MM.1S (cell line): ENCODE measurements at regions not wholly inside any gene's neighbourhood (a gene's known extent, or its start where the extent isn't known, plus 50 kb on each side); places are given as distances from the start of the nearest gene placed in this dataset.
A peak's percentile ranks its signal among the peaks of the same experiment; 100 is the strongest.

Experiments
- DNase-seq: peaks from one replicate; pipeline ENCODE4 v3.0.0-alpha.2; 2015
- H2AFZ ChIP-seq: fragments of 300-600 bp; sonication (generic); 2 replicates; pipeline ENCODE4 v1.6.0; 2016; ENCODE audit warnings: antibody characterized with exemption, low read length
- H3F3A ChIP-seq: fragments of 300-600 bp; sonication (generic); 2 replicates; pipeline ENCODE4 v1.6.1; 2016; ENCODE audit warnings: mild to moderate bottlenecking, antibody characterized with exemption, low read length, moderate library complexity, mixed read lengths; ENCODE audit not compliant: insufficient read depth
- H3K27ac ChIP-seq: fragments of 300-600 bp; sonication (generic); 2 replicates; pipeline ENCODE4 v1.5.1; 2016; ENCODE audit warnings: mild to moderate bottlenecking, low read length
- H3K27me3 ChIP-seq: fragments of 300-600 bp; sonication (generic); replicated peaks from 2 replicates; pipeline ENCODE4 v1.6.0; 2016; ENCODE audit warnings: low read length; ENCODE audit not compliant: insufficient read depth
- H3K36me3 ChIP-seq: fragments of 300-600 bp; sonication (generic); replicated peaks from 2 replicates; pipeline ENCODE4 v1.6.1; 2016; ENCODE audit warnings: mild to moderate bottlenecking, low read length, mixed read lengths; ENCODE audit not compliant: insufficient read depth
- H3K4me1 ChIP-seq: fragments of 300-600 bp; sonication (generic); 2 replicates; pipeline ENCODE4 v1.6.1; 2016; ENCODE audit warnings: low read length, mixed read lengths
- H3K4me2 ChIP-seq: fragments of 300-600 bp; sonication (generic); 2 replicates; pipeline ENCODE4 v1.6.0; 2016; ENCODE audit warnings: low read depth, low read length
- H3K4me3 ChIP-seq: fragments of 300-600 bp; sonication (generic); 2 replicates; pipeline ENCODE4 v1.5.1; 2016; ENCODE audit warnings: low read length, mixed read lengths
- H3K79me2 ChIP-seq: fragments of 300-600 bp; sonication (generic); 2 replicates; pipeline ENCODE4 v1.6.1; 2016; ENCODE audit warnings: mixed run types, low read length, mixed read lengths
- H3K9ac ChIP-seq: fragments of 300-600 bp; sonication (generic); 2 replicates; pipeline ENCODE4 v1.6.1; 2016; ENCODE audit warnings: low read length, mixed read lengths
- H3K9me2 ChIP-seq: fragments of 300-600 bp; sonication (generic); replicated peaks from 2 replicates; pipeline ENCODE4 v1.6.1; 2016; ENCODE audit warnings: mild to moderate bottlenecking, low read length, mixed read lengths; ENCODE audit not compliant: insufficient read depth
- H3K9me3 ChIP-seq: fragments of 300-600 bp; sonication (generic); replicated peaks from 2 replicates; pipeline ENCODE4 v1.6.1; 2016; ENCODE audit warnings: mild to moderate bottlenecking, low read length, mixed read lengths; ENCODE audit not compliant: insufficient read depth
- H4K20me1 ChIP-seq: fragments of 300-600 bp; sonication (generic); 2 replicates; pipeline ENCODE4 v1.6.1; 2016; ENCODE audit warnings: mild to moderate bottlenecking, low read length, moderate library complexity, mixed read lengths; ENCODE audit not compliant: insufficient read depth
- EZH2 ChIP-seq: fragments of 300-600 bp; sonication (generic); optimal IDR thresholded peaks from 2 replicates; pipeline ENCODE3; 2017; ENCODE audit warnings: low read depth, mild to moderate bottlenecking, antibody characterized with exemption, low read length, mixed read lengths
- EZH2phosphoT487 ChIP-seq: fragments of 300-600 bp; sonication (generic); IDR thresholded peaks from 2 replicates; pipeline ENCODE4 v1.6.1; 2018; ENCODE audit warnings: antibody characterized with exemption, low read length
- TF ChIP-seq, protein P1 (sequence below): fragments of 300-600 bp; sonication (generic); IDR thresholded peaks from 2 replicates; pipeline ENCODE4 v1.5.1; 2016; ENCODE audit warnings: antibody characterized with exemption, low read length, mixed read lengths

DNA sequence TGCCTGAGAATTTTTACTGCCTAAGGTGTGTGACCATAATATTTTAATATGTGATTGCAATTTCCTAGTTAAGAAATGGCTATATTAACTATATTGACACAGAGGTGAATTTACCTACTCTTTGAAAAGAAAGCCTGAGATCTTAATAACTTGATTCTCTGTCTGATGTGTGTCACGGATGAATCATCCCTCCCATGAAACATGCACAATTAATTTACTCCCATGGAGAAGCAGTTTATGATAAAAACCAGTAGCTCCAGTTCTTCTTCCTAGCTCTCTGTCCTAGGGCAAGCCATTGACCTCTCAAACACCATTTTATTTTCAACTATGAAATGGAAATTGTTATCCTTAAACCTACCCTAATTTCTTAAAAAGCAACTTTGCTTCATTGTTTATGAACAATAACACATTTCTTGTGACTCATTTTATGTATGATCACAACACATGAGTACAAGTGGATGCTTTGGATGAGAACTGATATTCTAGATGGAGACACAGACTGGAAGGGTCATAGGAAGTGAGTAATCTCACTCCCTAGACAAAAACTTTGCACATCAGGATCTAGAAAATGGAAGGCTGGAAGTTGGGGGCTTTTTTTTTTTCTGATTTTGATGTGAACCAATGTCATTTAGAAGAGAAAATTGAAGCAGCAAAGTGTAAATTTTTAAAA is 438.3 kb downstream of the GPAT3 start:
- Histone ChIP-seq H3K36me3 (no peaks in the 10 kb centered on the region), H3K27ac (no peak overlapping the region), H3K9me2 (no peaks in the 10 kb centered on the region)

DNA sequence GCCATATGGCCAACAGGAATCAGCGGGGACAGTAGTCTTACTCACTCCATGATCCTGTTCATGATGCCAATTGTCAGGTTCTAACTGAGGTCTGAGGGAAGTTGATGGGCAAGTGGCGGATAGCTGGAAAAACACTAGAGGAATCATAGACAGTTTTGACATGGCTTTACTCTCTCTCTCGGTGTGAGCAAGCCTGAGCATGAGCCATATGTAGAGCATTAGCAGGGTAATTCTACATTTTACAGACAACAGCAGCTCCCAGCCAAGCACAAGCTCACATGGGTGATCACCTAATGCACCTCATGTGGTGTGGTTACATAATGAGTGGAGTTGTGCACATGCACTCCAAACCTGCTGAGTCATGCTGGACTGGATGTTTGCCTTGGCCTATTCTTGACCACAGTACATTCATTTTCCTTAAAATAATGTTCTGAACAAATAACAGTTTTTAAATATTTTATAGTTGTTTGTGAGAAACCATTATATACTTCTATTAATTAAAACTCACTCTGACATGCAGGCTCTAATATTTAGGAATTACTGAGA is 429.2 kb downstream of the GPAT3 start:
- Histone ChIP-seq H3K36me3 (no peaks in the 10 kb centered on the region), H3K4me3 (no peak overlapping the region), H3K27ac (no peak overlapping the region), H3K4me1 (no peaks in the 10 kb centered on the region), H3F3A (no peaks in the 10 kb centered on the region), H3K9ac (no peak overlapping the region), H3K27me3 (no peaks in the 10 kb centered on the region), H2AFZ (no peak overlapping the region), H3K79me2 (no peaks in the 10 kb centered on the region), H3K9me2 (no peaks in the 10 kb centered on the region), H4K20me1 (no peaks in the 10 kb centered on the region), H3K4me2 (no peak overlapping the region), H3K9me3 (no peaks in the 10 kb centered on the region)
- TF ChIP-seq EZH2 (no peak), EZH2phosphoT487 (no peak)
- TF ChIP-seq, protein P1, sequence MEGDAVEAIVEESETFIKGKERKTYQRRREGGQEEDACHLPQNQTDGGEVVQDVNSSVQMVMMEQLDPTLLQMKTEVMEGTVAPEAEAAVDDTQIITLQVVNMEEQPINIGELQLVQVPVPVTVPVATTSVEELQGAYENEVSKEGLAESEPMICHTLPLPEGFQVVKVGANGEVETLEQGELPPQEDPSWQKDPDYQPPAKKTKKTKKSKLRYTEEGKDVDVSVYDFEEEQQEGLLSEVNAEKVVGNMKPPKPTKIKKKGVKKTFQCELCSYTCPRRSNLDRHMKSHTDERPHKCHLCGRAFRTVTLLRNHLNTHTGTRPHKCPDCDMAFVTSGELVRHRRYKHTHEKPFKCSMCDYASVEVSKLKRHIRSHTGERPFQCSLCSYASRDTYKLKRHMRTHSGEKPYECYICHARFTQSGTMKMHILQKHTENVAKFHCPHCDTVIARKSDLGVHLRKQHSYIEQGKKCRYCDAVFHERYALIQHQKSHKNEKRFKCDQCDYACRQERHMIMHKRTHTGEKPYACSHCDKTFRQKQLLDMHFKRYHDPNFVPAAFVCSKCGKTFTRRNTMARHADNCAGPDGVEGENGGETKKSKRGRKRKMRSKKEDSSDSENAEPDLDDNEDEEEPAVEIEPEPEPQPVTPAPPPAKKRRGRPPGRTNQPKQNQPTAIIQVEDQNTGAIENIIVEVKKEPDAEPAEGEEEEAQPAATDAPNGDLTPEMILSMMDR = no peak
- DNase-seq = no peak

More for the DNA sequence above, 438.3 kb downstream of the GPAT3 start:
- Histone ChIP-seq H3K9ac (no peak overlapping the region), H4K20me1 (no peaks in the 10 kb centered on the region), H3F3A (no peaks in the 10 kb centered on the region), H3K79me2 (no peaks in the 10 kb centered on the region), H3K27me3 (no peaks in the 10 kb centered on the region), H2AFZ (no peak overlapping the region), H3K9me3 (no peaks in the 10 kb centered on the region), H3K4me3 (no peak overlapping the region), H3K4me1 (no peaks in the 10 kb centered on the region), H3K4me2 (no peak overlapping the region)
- DNase-seq = no peak
- TF ChIP-seq EZH2phosphoT487 (no peak), EZH2 (no peak)
- TF ChIP-seq, protein P1 = no peak

DNA sequence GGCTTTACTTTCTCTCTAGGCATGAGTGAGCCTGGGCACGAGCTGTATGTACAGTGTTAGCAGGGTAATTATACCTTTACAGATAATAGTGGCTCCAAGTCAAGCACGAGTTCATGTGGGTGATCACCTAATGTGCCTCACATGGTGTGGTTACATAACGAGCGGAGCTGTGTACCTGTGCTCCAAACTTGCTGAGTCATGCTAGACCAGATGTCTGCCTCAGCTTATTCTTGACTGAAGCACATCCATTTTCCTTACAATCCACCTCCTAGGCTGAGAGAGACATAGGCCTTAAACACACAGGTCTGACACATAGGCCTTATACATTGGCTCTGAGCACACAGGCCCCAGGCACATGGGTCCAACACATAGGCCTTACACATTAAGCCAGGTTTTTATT is 426.6 kb downstream of the GPAT3 start:
- H4K20me1 ChIP-seq = no peaks in the 10 kb centered on the region
- H3K27ac ChIP-seq = no peak overlapping the region
- no peaks in the 10 kb centered on the region for H3K36me3 ChIP-seq
- H3K79me2 ChIP-seq = no peaks in the 10 kb centered on the region
- DNase-seq = no peak
- H3K27me3 ChIP-seq = no peaks in the 10 kb centered on the region
- no peaks in the 10 kb centered on the region for H3F3A ChIP-seq
- no peak overlapping the region for H2AFZ ChIP-seq
- no peaks in the 10 kb centered on the region for H3K4me1 ChIP-seq
- H3K4me3 ChIP-seq = no peak overlapping the region
- TF ChIP-seq EZH2 = no peak
- H3K9me3 ChIP-seq = no peaks in the 10 kb centered on the region
- H3K4me2 ChIP-seq = no peak overlapping the region
- H3K9me2 ChIP-seq = no peaks in the 10 kb centered on the region
- H3K9ac ChIP-seq = no peak overlapping the region

DNA sequence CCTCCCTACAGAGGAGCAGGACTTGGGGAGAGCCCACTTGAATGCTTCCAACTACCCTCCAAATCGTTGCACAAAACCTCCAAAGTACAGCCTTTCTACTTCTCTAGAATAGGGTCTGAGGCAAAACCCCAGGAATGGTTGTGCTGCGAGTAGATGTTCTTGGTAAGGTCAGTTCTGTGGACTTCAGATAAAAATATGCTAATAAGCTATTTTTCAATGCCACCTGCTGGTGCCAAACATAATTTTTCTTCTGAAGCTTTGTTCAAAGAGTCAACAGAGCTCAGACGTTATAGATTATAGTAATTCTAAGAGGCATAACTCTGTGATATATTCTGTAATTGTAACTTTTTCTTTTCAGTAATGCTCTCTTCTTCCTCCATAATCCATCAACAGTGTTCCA is 425.7 kb downstream of the GPAT3 start:
- TF ChIP-seq, protein P1 = no peak; the same call in 1 of the 2 replicates
- TF ChIP-seq EZH2 = no peak
- TF ChIP-seq EZH2phosphoT487 = no peak
- Histone ChIP-seq H3K27me3 (no peaks in the 10 kb centered on the region), H3K9me2 (no peaks in the 10 kb centered on the region), H3K79me2 (no peaks in the 10 kb centered on the region), H2AFZ (no peak overlapping the region), H3K4me2 (no peak overlapping the region), H4K20me1 (no peaks in the 10 kb centered on the region), H3K27ac (no peak overlapping the region), H3K9me3 (no peaks in the 10 kb centered on the region), H3K4me3 (no peak overlapping the region), H3K36me3 (no peaks in the 10 kb centered on the region), H3F3A (no peaks in the 10 kb centered on the region), H3K9ac (no peak overlapping the region), H3K4me1 (no peaks in the 10 kb centered on the region)
- DNase-seq = peak; percentile 15
